HCT116 (cell line): ENCODE measurements at regions not wholly inside any gene's neighbourhood (a gene's known extent, or its start where the extent isn't known, plus 50 kb on each side); places are given as distances from the start of the nearest gene placed in this dataset.

ENCODE experiments used
- ATAC-seq: fragments of 200-7000 bp; cut with Tn5 transposase; 2 replicates; pipeline ENCODE4 v1.9.1; 2020; ENCODE audit warnings: mild to moderate bottlenecking, moderate library complexity
- BruUV-seq: library from RNA; stranded (reverse); fragments of 400-500 nt; replicated peaks from 2 replicates; lab custom pipeline; 2021; lab: Mats Ljungman, UMichigan
- CTCF ChIA-PET: fragments of 300-600 bp; sonication (Branson Sonifier 250); formaldehyde crosslinking; loops from one replicate; lab custom pipeline; 2021; ENCODE audit warnings: antibody characterized with exemption; lab: Charles Lee
- POLR2A ChIA-PET: fragments of 300-600, 350-600 bp; sonication (Branson Sonifier 250); formaldehyde crosslinking; loops from one replicate; lab custom pipeline; 2021; ENCODE audit warnings: antibody characterized with exemption; lab: Charles Lee
- RAD21 ChIA-PET, 2 experiments: fragments of 300-600 bp; sonication (Branson Sonifier 250); formaldehyde crosslinking; loops; one replicate each; lab custom pipeline; 2023; ENCODE audit warnings: low total read pairs in 2 of 2; ENCODE audit not compliant: uncharacterized antibody in 2 of 2, unreplicated experiment in 2 of 2, low non-redundant PET in 1 of 2; lab: Charles Lee
- DNase-seq: peaks from one replicate; pipeline ENCODE4 v3.0.0-alpha.2; 2010; ENCODE audit warnings: low read depth, low spot score
- H2AFZ ChIP-seq: fragments of 200-600 bp; shearing (Covaris generic), sonication (generic); 2 replicates; pipeline ENCODE4 v1.6.1; 2017; ENCODE audit warnings: low read depth, mixed run types, mixed read lengths, antibody characterized with exemption, low read length; ENCODE audit not compliant: poor library complexity, severe bottlenecking
- H3K27ac ChIP-seq: 2 replicates; pipeline ENCODE4 v1.5.1; 2012; ENCODE audit warnings: low read depth, low read length
- H3K27me3 ChIP-seq: fragments of 200-600 bp; sonication (generic); 2 replicates; pipeline ENCODE4 v1.6.1; 2016; ENCODE audit warnings: mixed run types, low read length, mixed read lengths; ENCODE audit not compliant: insufficient read depth
- H3K36me3 ChIP-seq, 2 experiments: fragments of 200-500 bp in 1 of 2; fragments of 200-600 bp in 1 of 2; sonication (Bioruptor generic) in 1 of 2; sonication (generic) in 1 of 2; 2 replicates each; pipeline versions ENCODE4 v1.5.1 to v1.6.1; 2014 to 2016; ENCODE audit warnings: low read length in 2 of 2, inconsistent platforms in 1 of 2, mixed read lengths in 1 of 2, mixed run types in 1 of 2; ENCODE audit not compliant: insufficient read depth in 2 of 2, control insufficient read depth in 1 of 2
- H3K4me1 ChIP-seq, 2 experiments: fragments of 200-600 bp in 1 of 2; sonication (generic) in 1 of 2; 2 replicates each; pipeline versions ENCODE4 v1.5.1 to v1.6.1; 2012 to 2017; ENCODE audit warnings: low read length in 2 of 2, inconsistent platforms in 1 of 2, mild to moderate bottlenecking in 1 of 2, mixed read lengths in 1 of 2, mixed run types in 1 of 2, moderate library complexity in 1 of 2; ENCODE audit not compliant: insufficient read depth in 2 of 2, control insufficient read depth in 1 of 2
- H3K4me2 ChIP-seq: fragments of 200-600 bp; sonication (generic); 2 replicates; pipeline ENCODE4 v1.6.1; 2017; ENCODE audit warnings: mixed run types, low read length, mixed read lengths
- H3K4me3 ChIP-seq, 2 experiments: fragments of 200-600 bp in 1 of 2; sonication (generic) in 1 of 2; replicated peaks in 1 of 2; 2 replicates each; pipeline ENCODE4 v1.5.1; 2011 to 2016; ENCODE audit warnings: low read length in 2 of 2, control low read depth in 1 of 2, low read depth in 1 of 2, mild to moderate bottlenecking in 1 of 2, mixed read lengths in 1 of 2, mixed run types in 1 of 2
- H3K79me2 ChIP-seq: fragments of 200-600 bp; sonication (generic); 2 replicates; pipeline ENCODE4 v1.6.1; 2017; ENCODE audit warnings: mild to moderate bottlenecking, mixed run types, low read length, moderate library complexity, mixed read lengths; ENCODE audit not compliant: insufficient read depth
- H3K9ac ChIP-seq: fragments of 200-600 bp; sonication (generic); 2 replicates; pipeline ENCODE4 v1.6.1; 2016; ENCODE audit warnings: low read length, mixed read lengths
- H3K9me2 ChIP-seq: fragments of 200-600 bp; sonication (generic), shearing (Covaris generic); 2 replicates; pipeline ENCODE4 v1.6.1; 2017; ENCODE audit warnings: mixed run types, mild to moderate bottlenecking, moderate library complexity; ENCODE audit not compliant: insufficient read depth
- H3K9me3 ChIP-seq, 2 experiments: fragments of 200-500 bp in 1 of 2; fragments of 200-600 bp in 1 of 2; sonication (Bioruptor generic) in 1 of 2; sonication (generic) in 1 of 2; 2 replicates each; pipeline ENCODE4 v1.6.1; 2014 to 2017; ENCODE audit warnings: low read length in 2 of 2, mixed read lengths in 2 of 2, inconsistent platforms in 1 of 2, low read depth in 1 of 2, mild to moderate bottlenecking in 1 of 2, mixed run types in 1 of 2, moderate library complexity in 1 of 2; ENCODE audit not compliant: control insufficient read depth in 1 of 2, insufficient read depth in 1 of 2
- H4K20me1 ChIP-seq: fragments of 200-600 bp; sonication (generic), shearing (Covaris generic); 2 replicates; pipeline ENCODE4 v1.6.1; 2017; ENCODE audit warnings: mixed run types, mild to moderate bottlenecking, moderate library complexity; ENCODE audit not compliant: insufficient read depth
- CBX3 ChIP-seq: IDR thresholded peaks from 2 replicates; pipeline ENCODE4 v1.6.1; 2012; ENCODE audit warnings: low read depth
- CTCF ChIP-seq, 3 experiments: fragments of 200-600 bp in 1 of 3; sonication (generic) in 1 of 3; IDR thresholded peaks in 2 of 3; conservative IDR thresholded peaks in 1 of 3; 2 replicates each; pipeline ENCODE4 v1.5.1; 2012 to 2017; ENCODE audit warnings: low read depth in 2 of 3, low read length in 2 of 3, antibody characterized with exemption in 1 of 3, borderline replicate concordance in 1 of 3, control low read depth in 1 of 3, mild to moderate bottlenecking in 1 of 3, mixed read lengths in 1 of 3, mixed run types in 1 of 3, moderate library complexity in 1 of 3; ENCODE audit not compliant: insufficient read depth in 1 of 3
- JUND ChIP-seq: IDR thresholded peaks from 2 replicates; pipeline ENCODE4 v1.6.1; 2012
- POLR2A ChIP-seq: IDR thresholded peaks from 2 replicates; pipeline ENCODE4 v1.7.0; 2011; ENCODE audit warnings: borderline replicate concordance; ENCODE audit not compliant: insufficient read depth, insufficient read length; ENCODE audit errors: extremely low read depth
- RAD21 ChIP-seq: IDR thresholded peaks from 2 replicates; pipeline ENCODE4 v1.6.1; 2012; ENCODE audit warnings: low read depth, mild to moderate bottlenecking
- REST ChIP-seq: IDR thresholded peaks from 2 replicates; pipeline ENCODE4 v1.6.1; 2012; ENCODE audit warnings: low read depth
- TCF7L2 ChIP-seq: IDR thresholded peaks from 2 replicates; pipeline ENCODE4 v1.7.0; 2011; ENCODE audit warnings: borderline replicate concordance, inconsistent platforms; ENCODE audit not compliant: insufficient read depth, insufficient read length; ENCODE audit errors: extremely low read depth
- ZBTB33 ChIP-seq: IDR thresholded peaks from 2 replicates; pipeline ENCODE4 v1.6.1; 2011; ENCODE audit warnings: mild to moderate bottlenecking, low read length, moderate library complexity; ENCODE audit not compliant: insufficient replicate concordance; ENCODE audit errors: extremely low read depth
- ZFX ChIP-seq: fragments of 450-650 bp; IDR thresholded peaks from 2 replicates; pipeline ENCODE4 v1.6.1; 2017
- intact Hi-C: fragments of 100-400 bp; cut with micrococcal nuclease; formaldehyde crosslinking; loops from 2 replicates; pipeline ENCODE4 v1.10.0; 2022

- CTCF ChIA-PET = no interaction called here
Measured at GRCh38 chr5:135641734-135642487, 63.1 kb upstream of the CXCL14 start.

More at GRCh38 chr5:135641734-135642487, 63.1 kb upstream of the CXCL14 start:
- ChIA-PET RAD21 (no interaction called here), POLR2A (no interaction called here)
- no peaks in the 10 kb centered on the region for H3K79me2 ChIP-seq
- intact Hi-C loops = no loop called here
- H3K4me3 ChIP-seq = no peak overlapping the region
- no peaks in the 10 kb centered on the region for H3K9me3 ChIP-seq
- no peak overlapping the region for H3K9ac ChIP-seq
- H3K9me2 ChIP-seq = no peaks in the 10 kb centered on the region
- no peak overlapping the region for H3K27ac ChIP-seq
- no peak overlapping the region for H3K4me2 ChIP-seq
- ATAC-seq (no peak), DNase-seq (no peak)
- no peaks in the 10 kb centered on the region for H3K36me3 ChIP-seq
- no peak overlapping the region for H2AFZ ChIP-seq
- H3K27me3 ChIP-seq = peaks cover 40% of the 10 kb centered on the region
- no peaks in the 10 kb centered on the region for H4K20me1 ChIP-seq
- H3K4me1 ChIP-seq = no peaks in the 10 kb centered on the region
- BruUV-seq = no TSS peak
- TF ChIP-seq CTCF (IDR thresholded peaks at IDR 0.05 in 2 of 3, conservative IDR thresholded peaks at IDR 0.05 in 1 of 3; ENCODE audit: borderline replicate concordance in 1 of 3, insufficient read depth in 1 of 3, low read depth in 2 of 3, low read length in 2 of 3) = no peak
- TF ChIP-seq ZBTB33 = no peak
- TF ChIP-seq CBX3 = no peak
- TF ChIP-seq ZFX = no peak
- no peak for TF ChIP-seq POLR2A
- TF ChIP-seq RAD21 = no peak
- TF ChIP-seq REST = no peak
- no peak for TF ChIP-seq TCF7L2
- no peak for TF ChIP-seq JUND
- TF ChIP-seq, all 23 proteins: peak for 0
